DMS 273 (cell line): ENCODE measurements at regions not wholly inside any gene's neighbourhood (a gene's known extent, or its start where the extent isn't known, plus 50 kb on each side); places are given as distances from the start of the nearest gene placed in this dataset.

Experiments
- DNase-seq: peaks from one replicate; lab custom pipeline; 2025; ENCODE audit not compliant: unreplicated experiment; lab: John Stamatoyannopoulos, UW

DNA sequence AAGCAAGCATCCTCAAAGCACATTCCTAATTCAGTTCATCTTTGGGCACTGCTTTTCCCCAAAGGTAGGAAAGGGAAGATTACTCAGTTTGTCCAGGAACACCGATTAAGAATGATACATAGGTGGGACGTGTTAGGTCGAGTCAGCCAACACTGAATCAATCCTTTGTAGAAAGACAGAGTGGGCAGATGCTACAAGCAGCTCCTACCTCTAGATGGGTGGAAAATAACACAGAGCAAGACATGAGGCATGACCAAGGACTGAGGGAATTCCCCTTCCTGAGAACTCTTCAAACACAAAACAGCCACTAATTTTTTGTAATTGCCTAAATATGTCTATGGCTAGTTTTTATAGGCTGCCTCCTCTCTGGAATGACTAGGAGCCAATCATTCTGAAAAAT is 331.7 kb downstream of the HNRNPD start:
- no peak for DNase-seq

DNA sequence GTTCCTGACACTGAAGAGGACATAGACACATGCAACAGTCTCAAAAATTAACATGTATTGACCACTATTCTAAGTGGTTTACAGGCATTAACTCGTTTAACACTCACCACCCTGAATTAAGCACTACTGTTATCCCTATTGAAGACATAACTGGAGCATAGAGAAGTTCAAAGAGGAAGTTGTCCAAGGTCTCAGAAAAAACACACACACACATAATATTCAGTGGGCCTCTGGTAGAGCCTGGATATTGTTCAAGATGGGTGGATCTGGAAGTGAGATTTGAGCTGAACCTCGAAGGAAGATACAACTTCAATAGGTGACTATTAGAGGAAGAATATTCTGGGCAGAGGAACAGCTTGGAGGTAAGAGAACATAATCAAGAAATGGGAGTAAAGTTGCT is 334.9 kb downstream of the HNRNPD start:
- DNase-seq, result no peak

DNA sequence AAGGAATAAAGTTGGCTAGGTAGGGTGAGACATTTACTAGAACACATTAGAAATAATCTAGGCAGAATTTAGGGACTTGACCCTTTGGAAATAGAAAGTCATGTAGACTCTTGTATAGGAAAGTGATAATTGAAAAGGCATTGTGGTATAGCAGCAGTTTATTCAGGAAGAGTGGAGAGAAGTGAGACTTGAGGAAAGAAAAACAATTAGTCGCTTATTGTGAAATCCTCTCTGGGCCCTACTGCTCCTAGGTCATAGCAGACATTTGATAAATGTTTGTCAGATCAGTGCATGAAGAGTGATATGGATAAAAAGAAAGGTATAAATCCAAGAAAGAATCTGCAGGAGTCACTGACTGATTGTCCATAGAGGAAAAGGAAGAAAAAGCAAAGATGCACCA is 337.6 kb downstream of the HNRNPD start:
- DNase-seq, result no peak

DNA sequence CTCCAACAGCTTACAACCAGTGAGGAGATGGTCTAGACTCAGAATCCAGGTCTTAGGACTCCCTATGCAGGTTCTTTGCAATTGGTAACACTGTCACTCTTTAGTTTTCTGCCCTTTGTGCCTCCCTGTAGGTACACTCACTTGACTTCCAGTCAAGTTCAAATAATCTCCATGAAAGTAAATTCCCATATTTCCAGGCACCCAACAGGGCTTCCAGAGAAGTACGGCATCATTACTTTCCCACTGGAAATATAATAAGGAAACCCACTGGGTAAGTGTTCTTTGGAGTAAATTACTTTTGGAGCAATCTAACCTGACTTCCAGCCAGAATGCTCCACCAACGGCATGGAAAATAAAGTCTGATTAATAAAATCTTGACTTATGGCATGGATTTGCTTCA is 338.9 kb downstream of the HNRNPD start:
- no peak for DNase-seq

DNA sequence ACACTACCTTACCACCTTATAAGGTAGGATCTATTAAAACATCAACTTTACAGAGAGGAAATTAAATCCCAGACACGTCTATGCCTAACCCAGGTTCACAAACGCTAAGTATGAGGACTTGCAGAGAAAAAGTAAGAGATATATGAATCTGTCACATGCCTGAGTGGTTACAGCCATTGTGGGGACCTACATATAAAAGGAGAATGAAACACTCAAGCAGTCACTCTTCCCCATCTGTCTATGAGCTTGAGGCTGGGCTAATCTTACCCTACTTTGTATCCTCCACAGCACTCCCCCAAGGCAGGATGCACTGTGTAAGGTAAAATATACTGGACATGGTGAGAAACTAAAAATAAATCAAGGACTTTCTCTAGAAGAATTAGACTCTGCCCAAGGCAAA is 339.9 kb downstream of the HNRNPD start:
- no peak for DNase-seq

DNA sequence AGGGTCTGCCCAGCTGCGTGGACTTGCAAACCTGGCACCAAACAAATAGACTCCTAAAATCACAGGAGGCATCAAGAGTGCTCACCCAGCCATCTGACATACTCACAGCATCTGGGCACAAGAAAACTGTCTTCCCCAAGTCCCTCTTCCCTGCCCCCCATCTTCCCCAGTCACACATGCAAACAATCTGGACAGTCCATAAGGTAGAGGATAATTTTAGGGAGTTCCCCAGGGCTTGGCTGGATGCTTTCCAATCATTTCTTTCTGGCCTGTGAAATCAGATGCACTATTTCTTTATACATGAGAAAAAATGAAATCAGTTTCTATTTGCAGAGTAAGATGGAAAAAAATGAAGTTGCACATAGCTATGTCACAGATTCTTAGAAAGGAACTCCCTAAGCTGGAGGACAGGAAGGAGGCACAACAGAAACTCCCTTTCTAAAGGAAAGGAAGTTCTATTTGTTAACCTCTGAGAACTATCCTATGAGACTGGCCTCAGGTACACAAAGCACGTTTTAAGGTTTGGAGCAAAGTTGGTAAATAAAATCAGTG is 342.3 kb downstream of the HNRNPD start:
- DNase-seq, result peak; percentile 94

DNA sequence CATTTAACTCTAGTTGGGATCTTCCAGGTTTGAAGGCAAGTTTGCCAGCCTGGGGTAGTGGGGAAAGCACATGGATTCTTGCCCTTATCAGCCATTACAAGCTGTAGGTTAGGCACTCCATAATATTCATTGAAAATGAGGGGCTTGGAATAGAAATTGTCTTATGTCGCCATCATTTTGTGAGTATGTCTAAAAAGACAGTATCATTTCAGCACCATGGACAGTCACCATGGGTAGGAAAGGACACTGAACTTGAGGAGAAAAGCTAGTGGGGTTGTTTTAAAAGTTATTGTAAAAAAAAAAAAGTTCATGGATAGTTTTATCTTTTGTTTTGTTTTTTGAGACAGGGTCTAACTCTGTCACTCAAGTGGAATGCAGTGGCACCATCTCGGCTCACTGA is 356.1 kb downstream of the HNRNPD start:
- peak; percentile 43 for DNase-seq

DNA sequence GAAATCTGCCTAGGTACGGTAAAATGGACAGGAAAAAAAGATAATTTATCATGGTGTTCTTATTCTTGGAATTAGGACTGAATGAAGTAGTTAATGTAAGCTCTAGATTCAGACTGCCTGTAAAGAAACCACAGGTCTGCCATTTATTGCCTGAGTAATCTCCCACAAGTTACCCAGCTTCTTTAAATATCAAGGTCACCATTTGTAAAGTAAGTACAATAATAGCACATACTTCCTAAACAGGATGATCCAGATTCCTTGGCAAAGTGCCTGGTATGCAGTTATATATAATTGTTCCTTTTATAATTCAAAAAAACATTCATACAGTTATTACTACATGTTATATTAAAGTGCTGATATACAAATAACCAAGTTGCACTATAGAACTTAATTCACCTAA is 368.6 kb downstream of the HNRNPD start:
- DNase-seq, result no peak

DNA sequence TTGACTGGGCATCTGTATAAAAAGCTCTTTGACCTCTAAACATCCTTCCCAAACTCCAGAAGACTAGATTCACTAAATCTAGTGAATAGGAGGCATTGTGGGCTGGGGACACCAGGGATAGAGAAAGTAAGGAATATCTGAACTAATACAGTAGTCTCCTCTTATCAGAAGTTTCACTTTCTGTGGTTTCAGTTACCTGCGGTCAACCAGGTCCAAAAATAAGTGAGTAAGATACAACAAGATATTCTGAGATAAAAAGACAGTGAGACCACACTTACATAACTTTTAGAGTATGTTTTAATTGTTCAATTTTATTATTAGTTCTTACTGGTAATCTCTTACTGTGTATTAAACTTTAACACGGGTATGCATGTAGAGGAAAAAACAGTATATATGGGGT is 376.5 kb downstream of the HNRNPD start:
- no peak for DNase-seq

DNA sequence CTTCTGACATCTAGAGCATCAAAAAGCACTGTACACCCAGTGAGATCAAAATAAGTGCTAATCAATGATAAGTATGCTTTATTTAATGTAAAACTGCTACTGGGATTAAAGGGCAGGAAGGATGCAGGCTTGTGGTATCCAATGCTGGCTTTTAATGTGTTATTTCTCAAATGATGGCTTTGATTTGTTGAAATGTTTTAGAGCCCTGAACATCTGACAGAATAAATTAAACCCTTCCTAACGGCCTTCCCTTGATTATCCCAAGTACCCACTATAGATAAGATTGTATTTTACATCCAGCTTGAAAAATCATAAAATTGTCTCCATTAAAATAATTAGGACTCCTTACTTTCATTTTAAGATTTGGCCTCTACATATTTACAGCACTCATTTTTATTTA is 382.9 kb downstream of the HNRNPD start:
- DNase-seq, result no peak

DNA sequence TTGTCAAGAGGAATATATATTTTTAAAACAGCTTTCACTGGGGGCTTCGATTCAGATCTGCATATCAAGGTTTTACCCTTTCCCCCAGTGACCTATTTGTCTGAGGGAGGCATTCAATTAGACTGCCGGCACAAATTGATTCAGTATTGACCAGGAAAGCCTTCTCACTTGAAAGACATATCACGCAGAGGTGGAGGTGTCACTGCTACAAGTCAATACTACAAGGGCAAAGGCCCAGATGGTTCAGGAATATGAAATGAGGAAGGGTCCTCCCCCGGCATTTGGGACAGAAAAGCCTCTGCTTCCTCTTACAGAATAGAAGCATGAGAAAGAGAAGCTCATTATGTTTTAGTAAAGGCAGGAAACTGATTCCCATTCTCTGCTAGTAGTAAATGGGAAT is 383.6 kb downstream of the HNRNPD start:
- no peak for DNase-seq

DNA sequence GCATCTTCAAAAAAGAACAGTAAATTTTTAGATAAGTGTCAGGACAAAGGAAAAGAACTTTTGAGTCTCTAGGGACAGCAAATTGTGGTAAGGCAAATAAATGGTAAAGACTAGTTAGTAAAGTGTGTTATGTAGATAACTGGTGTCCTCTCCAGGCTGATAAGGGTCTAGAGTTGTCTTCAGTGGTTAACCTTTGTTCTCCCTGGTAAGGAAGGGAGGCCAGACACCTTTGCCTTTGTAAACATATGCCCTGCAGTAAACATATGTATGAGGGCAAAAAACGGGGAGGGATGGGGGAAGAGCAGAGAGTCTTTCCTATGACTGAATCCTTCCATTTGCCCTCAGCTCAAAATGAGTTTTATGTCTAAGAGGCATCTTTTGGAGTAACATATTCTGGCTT is 384.6 kb downstream of the HNRNPD start:
- DNase-seq, result no peak

DNA sequence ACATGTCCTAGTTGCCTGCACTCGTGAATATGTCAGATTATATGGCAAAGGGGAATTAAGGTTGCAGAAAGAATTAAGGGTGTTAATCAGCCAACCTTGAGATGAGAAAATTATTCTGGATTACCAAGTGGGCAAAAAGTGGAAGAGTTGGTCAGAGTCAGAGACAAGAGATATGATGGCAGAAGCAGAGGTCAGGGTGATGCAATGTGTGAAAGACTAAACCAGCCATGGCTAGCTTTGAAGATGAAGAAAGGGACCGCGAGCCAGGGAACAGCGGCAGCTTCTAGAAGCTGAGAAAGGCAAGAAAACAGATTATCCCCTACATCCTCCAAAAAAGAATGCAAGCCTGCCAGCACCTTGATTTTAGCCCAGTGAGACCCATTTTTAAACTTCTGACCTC is 385.6 kb downstream of the HNRNPD start:
- no peak for DNase-seq

DNA sequence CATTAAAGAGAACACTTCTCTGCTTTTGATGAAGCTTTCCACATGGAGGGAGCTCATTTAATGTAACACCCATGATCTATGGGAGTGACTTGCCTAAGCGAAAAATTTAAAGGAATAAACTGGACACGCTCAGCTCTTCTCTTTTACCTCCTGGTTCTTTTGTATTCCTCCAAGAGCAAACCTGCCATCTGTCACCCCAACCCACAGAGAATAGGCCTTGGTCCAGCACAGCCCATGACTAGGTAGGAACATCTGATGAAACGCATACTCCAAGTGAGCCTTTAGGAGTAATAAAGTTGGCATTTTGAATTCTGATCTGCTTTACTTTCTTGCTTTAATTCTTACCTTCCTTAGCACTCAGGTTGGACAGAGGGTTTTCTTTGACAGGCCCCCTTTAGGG is 389.0 kb downstream of the HNRNPD start:
- DNase-seq, result peak; percentile 55

DNA sequence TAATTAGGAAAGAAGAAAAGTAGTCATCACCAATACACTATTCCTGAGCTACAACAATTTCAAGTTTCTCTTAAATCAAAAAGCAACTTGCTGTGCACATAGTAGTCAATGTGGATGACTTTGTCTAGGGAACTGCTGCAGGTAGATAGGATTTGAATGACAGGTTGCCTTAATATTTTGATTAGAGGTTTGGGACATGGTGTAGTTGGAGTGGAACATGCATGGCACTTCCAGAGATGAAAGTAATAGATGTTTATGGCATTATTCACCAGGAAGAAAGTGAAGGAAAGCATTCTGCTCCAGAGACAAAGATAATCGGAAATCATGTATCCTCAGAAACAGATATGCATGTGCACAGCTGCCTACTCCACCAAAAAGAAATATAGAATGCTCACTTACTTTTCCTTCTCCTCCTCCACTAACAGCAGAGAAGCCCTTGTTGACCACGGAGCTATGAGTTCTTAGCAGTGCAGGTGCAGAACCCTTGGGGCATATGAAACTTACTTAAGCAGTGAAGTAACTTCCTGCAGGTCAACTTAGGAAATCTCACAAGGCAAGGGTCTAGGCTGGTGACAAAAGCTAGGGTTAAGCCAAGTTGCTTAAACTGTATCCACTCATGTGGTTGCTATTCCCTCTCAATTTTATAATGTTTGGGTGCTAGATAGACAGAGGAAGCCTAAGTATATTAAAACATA is 390.8 kb downstream of the HNRNPD start:
- DNase-seq, result no peak

DNA sequence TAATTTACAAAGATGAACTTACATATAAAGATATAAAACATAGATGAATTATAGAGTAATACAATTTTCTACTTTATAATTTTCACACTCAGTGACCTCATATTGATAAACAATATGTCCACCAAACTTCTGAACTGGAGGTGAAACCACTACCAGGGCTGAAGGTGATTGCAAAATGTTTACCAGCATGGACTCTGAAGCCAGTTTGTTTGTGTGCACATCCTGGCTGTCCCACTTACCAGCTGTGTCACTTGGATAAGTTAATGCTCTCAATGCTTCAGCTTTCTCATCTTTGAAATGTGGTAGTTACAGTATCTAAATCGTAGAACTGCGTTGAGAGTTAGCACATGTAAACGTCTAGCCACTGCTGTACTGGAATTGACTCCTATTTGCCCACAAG is 392.6 kb downstream of the HNRNPD start:
- DNase-seq, result no peak

DNA sequence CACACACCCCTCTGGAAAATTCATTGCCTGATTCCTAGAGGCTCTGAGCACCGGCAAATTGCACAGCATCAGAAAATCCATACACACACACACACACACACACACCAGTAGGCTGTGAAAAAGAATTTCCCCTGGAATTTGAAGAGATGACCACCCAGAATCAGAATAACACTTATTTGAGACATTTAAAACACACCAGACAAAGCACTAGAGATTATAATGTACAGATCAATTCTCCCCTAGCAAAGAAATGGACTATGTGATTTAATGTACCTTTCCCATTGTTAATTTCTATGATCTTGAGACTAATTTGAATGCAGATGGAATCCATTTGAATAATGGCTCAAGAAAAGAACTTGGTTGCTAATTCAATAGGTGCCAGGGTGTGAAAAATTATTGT is 399.3 kb downstream of the HNRNPD start:
- DNase-seq, result no peak

DNA sequence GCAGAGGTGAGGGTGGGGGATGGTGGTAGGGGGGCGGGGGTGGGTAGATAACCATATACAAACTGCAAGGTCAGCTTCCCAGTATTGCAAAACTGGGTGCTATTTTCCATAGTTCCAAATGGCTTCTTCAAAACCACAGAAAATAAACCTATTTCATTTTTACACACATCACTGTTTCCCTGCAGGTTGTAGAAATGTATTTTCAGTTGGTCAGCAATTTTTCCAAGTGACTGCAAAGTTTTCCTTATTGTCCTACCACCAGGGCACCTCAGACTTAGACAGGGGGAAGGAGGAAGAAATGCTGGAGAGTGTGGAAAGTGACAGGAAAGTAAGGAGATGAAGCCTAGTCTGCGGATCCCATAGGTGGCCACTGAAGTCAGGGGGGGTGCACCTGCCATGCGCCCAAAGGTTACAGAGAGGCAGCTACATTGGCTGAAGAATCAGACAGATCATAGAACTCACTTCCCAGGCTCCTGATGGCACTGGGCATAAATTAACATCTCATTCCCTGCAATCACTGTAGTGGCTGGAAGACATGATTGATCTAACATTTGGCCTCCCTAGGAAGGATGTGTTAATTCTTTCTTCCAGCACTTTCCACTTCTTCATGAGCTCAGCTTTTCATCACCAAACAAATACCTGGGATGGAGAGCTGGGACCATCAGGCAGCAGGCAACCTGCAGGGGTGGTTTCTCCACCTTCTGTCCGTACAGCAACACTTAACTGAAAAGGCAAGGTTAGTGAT is 402.0 kb downstream of the HNRNPD start:
- no peak for DNase-seq

DNA sequence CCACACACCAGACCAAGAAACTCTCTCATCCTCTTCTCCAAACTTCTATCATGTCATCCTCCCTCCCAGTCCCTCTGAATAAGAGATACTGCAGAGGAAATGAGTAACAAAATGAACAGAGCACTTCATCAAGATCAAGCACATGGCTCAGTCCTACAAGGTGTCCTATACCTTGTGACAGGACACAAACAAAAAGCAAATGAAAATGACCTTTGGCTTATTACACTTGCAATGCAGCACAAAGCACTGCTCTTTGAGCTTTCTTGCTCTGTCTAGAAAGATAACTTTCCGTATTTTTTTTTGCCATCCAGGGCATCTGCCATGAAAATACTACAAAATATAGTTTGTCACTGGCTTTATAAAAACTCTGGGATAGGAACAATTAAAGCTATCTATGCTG is 402.7 kb downstream of the HNRNPD start:
- no peak for DNase-seq

DNA sequence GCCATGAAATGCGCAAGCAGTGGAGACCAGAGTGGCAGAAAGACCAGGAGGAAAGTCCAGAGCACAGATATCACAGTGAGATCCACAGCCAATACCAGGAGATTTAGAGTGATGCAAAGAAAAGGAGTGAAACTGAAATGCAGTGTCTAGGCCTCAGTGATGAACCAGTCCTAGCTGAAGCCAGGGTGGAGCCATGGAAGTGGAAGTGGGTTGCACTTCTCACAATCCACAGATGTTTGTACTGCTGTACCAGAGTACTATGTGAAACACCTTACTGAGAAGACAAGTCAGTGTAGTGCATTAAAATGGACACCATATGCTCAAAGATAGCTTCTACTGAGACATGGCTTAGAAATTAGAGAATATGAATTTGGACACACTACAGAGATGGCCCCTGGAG is 403.3 kb downstream of the HNRNPD start:
- no peak for DNase-seq

DNA sequence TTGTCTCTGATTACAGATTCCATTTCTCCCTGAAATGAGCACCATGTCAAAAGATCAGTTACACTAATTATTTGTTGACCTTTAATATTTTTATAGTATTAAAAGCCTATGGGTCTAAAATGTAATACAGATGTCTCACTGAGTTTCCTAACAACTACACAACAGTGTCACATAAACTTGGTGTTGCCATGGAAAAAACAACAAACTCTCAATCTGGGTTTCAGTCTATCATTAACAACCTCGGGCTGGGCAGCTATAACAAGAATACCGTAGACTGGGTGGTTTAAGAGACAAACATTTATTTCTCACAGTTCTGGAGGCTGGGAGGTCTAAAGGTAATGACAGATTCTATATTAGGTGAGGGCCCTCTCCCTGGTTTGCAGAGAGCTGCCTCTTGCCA is 407.1 kb downstream of the HNRNPD start:
- DNase-seq, result no peak

DNA sequence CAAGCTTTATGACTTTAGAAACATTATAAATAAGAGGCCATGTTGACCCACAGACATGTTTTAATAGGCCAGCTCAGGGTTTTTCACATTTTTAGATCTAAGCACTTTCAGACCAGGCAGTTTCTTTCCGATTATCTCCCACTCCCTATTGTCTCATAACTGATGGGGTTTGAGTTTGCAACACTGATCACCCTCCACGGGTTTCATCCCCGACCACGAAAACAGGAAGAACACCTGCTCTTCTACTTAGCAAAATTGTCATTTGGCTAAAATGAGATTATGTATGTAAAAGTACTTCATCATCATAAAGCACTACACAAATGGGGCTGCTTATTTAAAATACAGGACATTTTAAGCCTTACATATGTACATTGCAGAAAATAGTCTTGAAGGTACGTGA is 407.9 kb downstream of the HNRNPD start:
- no peak for DNase-seq

DNA sequence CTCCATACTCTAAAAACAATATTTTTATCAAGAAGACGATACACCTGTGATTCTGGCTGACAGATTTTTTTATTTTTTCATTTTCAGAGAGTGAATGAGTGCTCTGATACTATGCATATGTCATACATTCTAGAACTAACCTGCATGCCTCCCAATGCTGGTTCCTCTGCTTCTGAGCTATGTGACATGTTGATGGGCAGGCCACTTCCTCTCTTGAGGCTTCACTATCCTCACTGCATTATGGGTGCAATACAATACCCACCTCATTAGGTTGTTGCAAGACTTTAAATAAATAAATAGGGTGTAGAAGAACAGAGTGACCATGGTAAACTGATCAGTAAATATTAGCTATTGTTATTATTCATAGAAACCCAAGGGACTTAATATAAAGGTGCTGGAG is 408.3 kb downstream of the HNRNPD start:
- no peak for DNase-seq
